Hematopoietic multipotent progenitor cell treated with erythropoietin and hydrocortisone succinate and interleukin-3 and kit ligand, for 15 days (in vitro differentiated cells): ENCODE measurements at regions not wholly inside any gene's neighbourhood (a gene's known extent, or its start where the extent isn't known, plus 50 kb on each side); places are given as distances from the start of the nearest gene placed in this dataset.
"Not testable (repeated sequence)": the region's sequence is repeated elsewhere in the genome, so short reads cannot be mapped to it uniquely, and the experiment has no call there.

Experiments used
- DNase-seq: peaks from one replicate; pipeline ENCODE4 v3.0.0-alpha.2; 2015; ENCODE audit warnings: low spot score

GRCh38 chr12:107373238-107373809 is 280.0 kb upstream of the CRY1 start:
- no peak for DNase-seq

- DNase-seq, result no peak
Observed at GRCh38 chr12:107374161-107374840, 281.0 kb upstream of the CRY1 start.

- no peak for DNase-seq
Observed at GRCh38 chr12:107375231-107375630, 281.9 kb upstream of the CRY1 start.

GRCh38 chr12:107377596-107378385 is 284.4 kb upstream of the CRY1 start:
- no peak for DNase-seq

- DNase-seq, result no peak
Observed at GRCh38 chr12:107378609-107379008, 285.3 kb upstream of the CRY1 start.

GRCh38 chr12:107379142-107379851 is 285.9 kb upstream of the CRY1 start:
- DNase-seq, result not testable (repeated sequence)

GRCh38 chr12:107379852-107380567 is 286.7 kb upstream of the CRY1 start:
- DNase-seq, result no peak

GRCh38 chr12:107384645-107385044 is 291.3 kb upstream of the CRY1 start:
- DNase-seq, result no peak

GRCh38 chr12:107385509-107385908 is 292.2 kb upstream of the CRY1 start:
- DNase-seq, result no peak

- DNase-seq, result no peak
Observed at GRCh38 chr12:107386569-107386968, 293.2 kb upstream of the CRY1 start.

- DNase-seq, result no peak
Observed at GRCh38 chr12:107388263-107388662, 294.9 kb upstream of the CRY1 start.

- DNase-seq, result no peak
Observed at GRCh38 chr12:107390414-107390813, 295.2 kb upstream of the PWP1 start.

- no peak for DNase-seq
Observed at GRCh38 chr12:107393043-107393717, 292.4 kb upstream of the PWP1 start.

- no peak for DNase-seq
Observed at GRCh38 chr12:107394693-107395092, 290.9 kb upstream of the PWP1 start.

GRCh38 chr12:107395817-107396216 is 289.8 kb upstream of the PWP1 start:
- no peak for DNase-seq

GRCh38 chr12:107396991-107397390 is 288.6 kb upstream of the PWP1 start:
- no peak for DNase-seq

GRCh38 chr12:107397890-107398500 is 287.6 kb upstream of the PWP1 start:
- no peak for DNase-seq

GRCh38 chr12:107399046-107399445 is 286.6 kb upstream of the PWP1 start:
- DNase-seq, result no peak

GRCh38 chr12:107400686-107401447 is 284.7 kb upstream of the PWP1 start:
- no peak for DNase-seq
